ENCODE measurements at regions not wholly inside any gene's neighbourhood (a gene's known extent, or its start where the extent isn't known, plus 50 kb on each side); places are given as distances from the start of the nearest gene placed in this dataset.

DNA sequence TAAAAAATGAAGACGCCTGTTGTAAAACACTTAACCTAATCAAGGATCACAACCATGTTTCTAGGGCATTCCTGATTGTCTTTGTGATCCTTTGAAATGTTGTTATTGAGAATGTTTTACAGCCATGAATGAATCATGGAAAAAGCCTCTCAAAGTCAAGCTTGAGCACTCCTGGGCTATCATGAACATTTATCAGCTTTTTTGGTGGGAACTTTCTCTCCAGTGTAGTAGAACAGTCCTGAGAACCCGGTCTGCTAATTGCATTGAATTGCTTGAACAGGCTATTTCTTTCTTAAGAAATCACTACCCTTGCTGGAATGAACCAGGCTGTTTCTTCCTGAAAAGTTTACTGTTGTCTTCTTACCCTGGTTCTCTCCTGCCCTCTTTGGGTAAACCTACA, 516.5 kb downstream of the FGF9 start:
- intact Hi-C loops (cut with micrococcal nuclease): no loop called here
- POLR2A ChIA-PET (ENCODE audit: unreplicated experiment): no interaction called here

GRCh38 chr13:22189176-22190048, 518.5 kb downstream of the FGF9 start:
- no TSS peak for BruUV-seq (replicated peaks)
- Histone ChIP-seq H2AFZ (ENCODE audit: low read length) (no peak overlapping the region), H3K4me1 (ENCODE audit: insufficient read depth, low read length) (no peaks in the 10 kb centered on the region), H3K9ac (ENCODE audit: low read length) (no peak overlapping the region), H3F3A (ENCODE audit: low read length, unreplicated experiment) (no peaks in the 10 kb centered on the region), H3K36me3 (ENCODE audit: low read depth, low read length) (no peaks in the 10 kb centered on the region), H3K79me2 (ENCODE audit: low read length) (no peaks in the 10 kb centered on the region), H3K9me3 (ENCODE audit: low read length) (no peaks in the 10 kb centered on the region), H4K20me1 (ENCODE audit: low read length) (no peaks in the 10 kb centered on the region), H3K9me2 (replicated peaks; ENCODE audit: low read length) (no peaks in the 10 kb centered on the region), H3K4me3 (ENCODE audit: low read length) (no peak overlapping the region), H3K27me3 (ENCODE audit: low read length) (no peaks in the 10 kb centered on the region; the same call in 1 of the 2 replicates), H3K27ac (ENCODE audit: low read length) (no peak overlapping the region), H3K4me2 (ENCODE audit: low read length) (no peak overlapping the region)
- TF ChIP-seq EZH2 (IDR thresholded peaks at IDR 0.05; ENCODE audit: low read length, unreplicated experiment) (no peak), EZH2phosphoT487 (IDR thresholded peaks at IDR 0.05; ENCODE audit: borderline replicate concordance, low read length) (no peak), CTCF (conservative IDR thresholded peaks at IDR 0.05; ENCODE audit: low read depth, low read length) (no peak)
- ChIA-PET POLR2A (ENCODE audit: unreplicated experiment) (no interaction called here), CTCF (no interaction called here)
- ATAC-seq: no peak
- DNase-seq: no peak
- intact Hi-C loops (cut with micrococcal nuclease): no loop called here

More for the DNA sequence above, 516.5 kb downstream of the FGF9 start:
- Histone ChIP-seq H3K4me3 (ENCODE audit: low read length) (no peak overlapping the region), H3K9me2 (replicated peaks; ENCODE audit: low read length) (no peaks in the 10 kb centered on the region), H3K4me2 (ENCODE audit: low read length) (no peak overlapping the region), H3K36me3 (ENCODE audit: low read depth, low read length) (no peaks in the 10 kb centered on the region), H3K4me1 (ENCODE audit: insufficient read depth, low read length) (no peaks in the 10 kb centered on the region), H4K20me1 (ENCODE audit: low read length) (no peaks in the 10 kb centered on the region), H3K79me2 (ENCODE audit: low read length) (no peaks in the 10 kb centered on the region), H2AFZ (ENCODE audit: low read length) (no peak overlapping the region), H3K9ac (ENCODE audit: low read length) (no peak overlapping the region), H3K27me3 (ENCODE audit: low read length) (no peaks in the 10 kb centered on the region; the same call in 1 of the 2 replicates), H3F3A (ENCODE audit: low read length, unreplicated experiment) (no peaks in the 10 kb centered on the region), H3K27ac (ENCODE audit: low read length) (no peak overlapping the region), H3K9me3 (ENCODE audit: low read length) (no peaks in the 10 kb centered on the region)
- ATAC-seq: no peak
- TF ChIP-seq EZH2 (IDR thresholded peaks at IDR 0.05; ENCODE audit: low read length, unreplicated experiment): no peak
- TF ChIP-seq CTCF (conservative IDR thresholded peaks at IDR 0.05; ENCODE audit: low read depth, low read length): no peak
- no peak for TF ChIP-seq EZH2phosphoT487 (IDR thresholded peaks at IDR 0.05; ENCODE audit: borderline replicate concordance, low read length)
- CTCF ChIA-PET: no interaction called here
- no peak for DNase-seq
- no TSS peak for BruUV-seq (replicated peaks)

DNA sequence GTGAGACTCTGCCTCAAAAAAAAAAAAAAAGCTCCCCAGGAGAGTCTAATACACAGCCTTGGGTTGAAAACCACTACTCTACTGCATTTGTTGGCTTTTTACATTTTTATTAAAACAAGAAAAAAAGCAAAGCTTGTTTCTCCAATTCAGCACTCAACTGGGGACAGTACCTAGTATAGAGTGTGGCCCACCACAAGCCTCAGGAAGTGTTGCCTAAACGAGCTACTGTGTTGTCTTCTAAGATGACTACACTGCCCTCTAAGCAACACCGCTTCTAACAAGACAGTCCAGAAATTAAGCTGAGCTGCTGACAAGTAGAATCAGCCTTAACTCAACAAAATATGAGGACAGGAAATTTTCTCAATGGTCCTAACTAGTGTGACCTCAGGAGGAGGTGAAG, 522.2 kb downstream of the FGF9 start:
- H3K27ac ChIP-seq (ENCODE audit: low read length): no peak overlapping the region
- no peaks in the 10 kb centered on the region for H4K20me1 ChIP-seq (ENCODE audit: low read length)

More for the DNA sequence above, 522.2 kb downstream of the FGF9 start:
- peaks cover 3% of the 10 kb centered on the region for H3K27me3 ChIP-seq (ENCODE audit: low read length)
- H3K9ac ChIP-seq (ENCODE audit: low read length): no peak overlapping the region
- H2AFZ ChIP-seq (ENCODE audit: low read length): no peak overlapping the region
- H3K4me1 ChIP-seq (ENCODE audit: insufficient read depth, low read length): no peaks in the 10 kb centered on the region
- BruUV-seq (replicated peaks): no TSS peak
- ChIA-PET POLR2A (ENCODE audit: unreplicated experiment) (no interaction called here), CTCF (no interaction called here)
- ATAC-seq (no peak), DNase-seq (no peak)
- H3K9me2 ChIP-seq (replicated peaks; ENCODE audit: low read length): no peaks in the 10 kb centered on the region
- H3K9me3 ChIP-seq (ENCODE audit: low read length): no peaks in the 10 kb centered on the region
- no peak overlapping the region for H3K4me2 ChIP-seq (ENCODE audit: low read length)
- H3K4me3 ChIP-seq (ENCODE audit: low read length): no peak overlapping the region
- H3K36me3 ChIP-seq (ENCODE audit: low read depth, low read length): no peaks in the 10 kb centered on the region
- H3F3A ChIP-seq (ENCODE audit: low read length, unreplicated experiment): no peaks in the 10 kb centered on the region
- no peak for TF ChIP-seq EZH2 (IDR thresholded peaks at IDR 0.05; ENCODE audit: low read length, unreplicated experiment)
- TF ChIP-seq CTCF (conservative IDR thresholded peaks at IDR 0.05; ENCODE audit: low read depth, low read length): no peak
- TF ChIP-seq EZH2phosphoT487 (IDR thresholded peaks at IDR 0.05; ENCODE audit: borderline replicate concordance, low read length): no peak
- intact Hi-C loops (cut with micrococcal nuclease): no loop called here
- no peaks in the 10 kb centered on the region for H3K79me2 ChIP-seq (ENCODE audit: low read length)
